Retinal pigment epithelial cell (primary cell): ENCODE measurements at regions not wholly inside any gene's neighbourhood (a gene's known extent, or its start where the extent isn't known, plus 50 kb on each side); places are given as distances from the start of the nearest gene placed in this dataset.
A peak's percentile ranks its signal among the peaks of the same experiment; 100 is the strongest.
"Not testable (repeated sequence)": the region's sequence is repeated elsewhere in the genome, so short reads cannot be mapped to it uniquely, and the experiment has no call there.

ENCODE experiments used
- DNase-seq: peaks from one replicate; pipeline ENCODE4 v3.0.0-alpha.2; 2010; ENCODE audit warnings: low read depth
- H3K4me3 ChIP-seq: 2 replicates; pipeline ENCODE4 v1.5.1; 2011; ENCODE audit warnings: mild to moderate bottlenecking, low read length, control low read depth, moderate library complexity
- TF ChIP-seq, protein P1 (sequence below): conservative IDR thresholded peaks from 2 replicates; pipeline ENCODE4 v1.5.1; 2011; ENCODE audit warnings: low read depth, low read length, control low read depth, inconsistent platforms

DNA sequence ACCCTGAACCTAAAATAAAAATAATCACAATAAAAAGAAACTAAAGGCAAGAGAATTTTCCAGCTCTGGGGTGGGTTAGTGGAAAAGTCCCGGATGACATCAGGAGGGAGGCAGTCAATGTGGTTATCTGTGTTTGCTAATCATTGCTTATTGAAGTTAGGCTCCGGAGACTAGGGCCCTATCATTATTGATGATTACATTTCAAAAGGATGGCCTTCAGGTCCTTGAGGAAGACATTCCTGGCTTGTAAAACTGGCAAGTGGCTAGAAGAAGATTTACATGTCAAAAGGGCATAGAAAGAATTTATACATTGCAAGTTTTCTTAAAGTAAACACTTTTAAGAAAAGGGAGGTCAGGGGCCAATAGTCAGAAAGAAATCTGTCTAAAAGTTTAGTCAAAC is 123.4 kb downstream of the POSTN start:
- H3K4me3 ChIP-seq, result no peak overlapping the region
- no peak for DNase-seq
- TF ChIP-seq, protein P1, sequence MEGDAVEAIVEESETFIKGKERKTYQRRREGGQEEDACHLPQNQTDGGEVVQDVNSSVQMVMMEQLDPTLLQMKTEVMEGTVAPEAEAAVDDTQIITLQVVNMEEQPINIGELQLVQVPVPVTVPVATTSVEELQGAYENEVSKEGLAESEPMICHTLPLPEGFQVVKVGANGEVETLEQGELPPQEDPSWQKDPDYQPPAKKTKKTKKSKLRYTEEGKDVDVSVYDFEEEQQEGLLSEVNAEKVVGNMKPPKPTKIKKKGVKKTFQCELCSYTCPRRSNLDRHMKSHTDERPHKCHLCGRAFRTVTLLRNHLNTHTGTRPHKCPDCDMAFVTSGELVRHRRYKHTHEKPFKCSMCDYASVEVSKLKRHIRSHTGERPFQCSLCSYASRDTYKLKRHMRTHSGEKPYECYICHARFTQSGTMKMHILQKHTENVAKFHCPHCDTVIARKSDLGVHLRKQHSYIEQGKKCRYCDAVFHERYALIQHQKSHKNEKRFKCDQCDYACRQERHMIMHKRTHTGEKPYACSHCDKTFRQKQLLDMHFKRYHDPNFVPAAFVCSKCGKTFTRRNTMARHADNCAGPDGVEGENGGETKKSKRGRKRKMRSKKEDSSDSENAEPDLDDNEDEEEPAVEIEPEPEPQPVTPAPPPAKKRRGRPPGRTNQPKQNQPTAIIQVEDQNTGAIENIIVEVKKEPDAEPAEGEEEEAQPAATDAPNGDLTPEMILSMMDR, result no peak

DNA sequence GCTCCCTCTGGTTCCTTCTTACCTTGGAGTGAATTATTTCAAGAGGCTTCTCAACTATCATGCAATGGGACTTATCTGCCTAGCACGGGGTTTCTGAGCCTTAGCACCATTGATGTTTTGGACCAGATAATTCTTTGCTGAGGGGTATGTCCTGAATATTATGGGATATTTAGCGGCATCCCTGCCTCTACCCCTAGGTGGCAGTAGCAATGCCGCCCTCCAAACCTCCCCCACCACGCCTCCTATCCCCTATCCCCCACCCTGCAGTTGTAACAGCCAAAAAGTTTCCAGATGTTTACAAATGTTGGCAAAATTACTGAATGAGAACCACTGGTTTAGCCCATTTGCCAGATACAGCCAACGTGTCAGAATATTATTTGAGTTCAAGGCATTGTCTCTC is 125.5 kb downstream of the POSTN start:
- TF ChIP-seq, protein P1, result peak; percentile 19
- no peak for DNase-seq
- H3K4me3 ChIP-seq, result no peak overlapping the region

DNA sequence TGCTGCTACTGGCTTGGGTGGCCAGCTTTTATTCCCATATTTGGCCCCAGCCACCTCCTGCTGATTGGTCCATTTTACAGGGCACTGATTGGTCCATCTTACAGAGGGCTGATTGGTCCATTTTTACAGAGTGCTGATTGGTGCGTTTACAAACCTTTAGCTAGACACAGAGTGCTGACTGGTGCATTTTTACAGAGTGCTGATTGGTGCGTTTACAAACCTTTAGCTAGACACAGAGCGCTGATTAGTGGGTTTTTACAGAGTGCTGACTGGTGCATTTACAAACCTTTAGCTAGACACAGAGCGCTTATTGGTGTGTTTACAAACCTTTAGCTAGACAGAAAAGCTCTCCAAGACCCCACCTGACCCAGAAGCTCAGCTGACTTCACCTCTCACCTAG is 126.3 kb downstream of the POSTN start:
- not testable (repeated sequence) for DNase-seq, H3K4me3 ChIP-seq

DNA sequence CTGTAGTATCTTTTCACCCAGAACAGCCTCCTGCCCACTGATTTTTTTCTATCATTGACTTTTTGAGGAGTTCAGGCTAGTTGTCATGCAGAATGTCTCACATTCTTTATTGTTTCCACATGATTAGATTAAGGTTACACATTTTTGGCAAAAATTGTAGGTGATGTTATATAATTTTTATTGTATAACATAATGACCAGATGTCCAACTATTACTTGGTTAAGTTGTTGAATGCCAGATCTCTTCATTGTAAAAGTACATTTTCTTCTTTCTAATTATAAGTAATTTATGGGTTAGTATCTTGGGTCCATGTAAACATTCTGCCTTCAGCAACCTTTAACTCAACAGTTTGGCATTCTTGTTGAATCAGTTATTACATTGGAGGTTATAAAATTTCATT is 138.4 kb downstream of the POSTN start:
- H3K4me3 ChIP-seq, result no peak overlapping the region
- DNase-seq, result no peak
- TF ChIP-seq, protein P1, result no peak

DNA sequence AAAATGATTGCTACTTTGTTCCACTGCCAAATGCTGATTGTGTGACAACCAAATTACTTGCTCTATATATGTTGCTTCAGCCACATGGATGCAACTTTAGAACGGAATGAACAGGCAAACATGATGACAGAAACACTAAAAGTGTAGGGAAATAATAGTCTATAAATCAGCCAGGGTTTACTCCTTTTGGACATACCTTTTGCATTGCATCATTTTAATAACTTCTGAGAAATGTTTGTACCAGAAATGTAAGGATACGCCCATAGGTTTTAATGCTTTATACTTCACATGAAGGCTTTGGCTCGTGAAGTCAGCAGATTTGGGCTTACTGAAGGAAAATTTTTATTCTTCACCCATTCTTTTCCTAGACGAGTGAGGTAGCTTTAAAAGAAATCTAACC is 141.0 kb downstream of the POSTN start:
- no peak for DNase-seq
- no peak overlapping the region for H3K4me3 ChIP-seq
- TF ChIP-seq, protein P1, result no peak

DNA sequence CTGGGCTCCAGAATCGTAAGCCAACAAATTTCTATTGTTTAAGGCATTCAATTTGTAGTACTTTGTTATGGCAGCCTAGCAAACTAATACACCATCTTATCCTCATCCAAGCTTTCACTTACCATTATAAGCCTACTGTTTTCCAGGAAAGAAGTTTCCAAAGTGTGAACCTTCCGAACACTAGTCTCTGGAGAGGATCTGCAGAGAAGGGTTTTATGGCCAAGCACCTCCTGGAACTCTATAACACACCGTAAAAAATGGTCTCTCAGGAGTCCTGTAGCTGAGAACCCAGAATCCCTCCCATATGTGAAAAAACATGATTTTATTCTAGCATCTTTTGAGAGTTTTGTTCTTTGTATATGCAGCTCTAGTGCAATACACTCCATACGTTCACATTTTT is 142.1 kb downstream of the POSTN start:
- H3K4me3 ChIP-seq, result no peak overlapping the region
- no peak for DNase-seq
- TF ChIP-seq, protein P1, result no peak

DNA sequence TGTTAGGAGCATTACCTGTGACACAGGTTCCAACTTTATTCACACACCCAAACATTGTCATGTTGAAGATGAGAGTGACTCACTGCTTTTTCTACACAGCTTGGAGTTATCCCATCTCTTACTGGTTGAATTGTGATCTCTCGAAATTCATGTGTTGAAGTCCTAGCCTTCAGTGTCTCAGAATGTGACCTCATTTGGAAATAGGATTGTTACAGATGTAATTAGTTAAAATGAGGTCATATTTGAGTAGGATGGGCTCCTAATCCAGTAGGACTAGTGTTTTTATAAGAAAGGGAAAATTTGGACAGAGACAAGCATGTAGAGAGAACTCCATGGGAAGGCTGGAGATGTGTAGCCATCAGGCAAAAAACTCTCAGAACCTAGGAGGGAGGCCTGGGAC is 142.5 kb downstream of the POSTN start:
- no peak overlapping the region for H3K4me3 ChIP-seq
- no peak for DNase-seq
- TF ChIP-seq, protein P1, result no peak

DNA sequence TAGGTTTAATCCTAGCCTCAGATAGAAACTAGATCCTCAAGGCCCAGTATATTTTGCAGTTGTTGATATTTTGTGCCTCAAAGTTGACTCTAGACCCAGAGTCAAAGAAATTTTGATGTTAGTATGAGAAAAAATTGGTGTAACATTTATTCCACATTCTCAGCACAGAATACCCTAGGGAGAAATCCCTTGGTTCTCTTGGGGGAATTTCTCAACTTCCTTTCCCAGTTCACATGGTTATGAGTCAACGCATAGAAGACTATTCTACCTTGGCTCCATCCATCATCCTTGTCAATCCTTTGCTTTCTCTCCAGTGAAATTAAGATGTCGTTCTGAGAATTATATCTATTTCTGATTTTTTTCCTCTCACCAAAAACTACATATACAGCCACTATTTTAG is 145.3 kb downstream of the POSTN start:
- no peak for DNase-seq
- TF ChIP-seq, protein P1, result no peak
- H3K4me3 ChIP-seq, result no peak overlapping the region
